ENCODE measurements at regions not wholly inside any gene's neighbourhood (a gene's known extent, or its start where the extent isn't known, plus 50 kb on each side); places are given as distances from the start of the nearest gene placed in this dataset.

GRCh38 chr12:77489331-77489970, 341.2 kb upstream of the NAV3 start:
- no peak for DNase-seq

GRCh38 chr12:77488041-77488620, 342.6 kb upstream of the NAV3 start:
- no peak for DNase-seq

DNA sequence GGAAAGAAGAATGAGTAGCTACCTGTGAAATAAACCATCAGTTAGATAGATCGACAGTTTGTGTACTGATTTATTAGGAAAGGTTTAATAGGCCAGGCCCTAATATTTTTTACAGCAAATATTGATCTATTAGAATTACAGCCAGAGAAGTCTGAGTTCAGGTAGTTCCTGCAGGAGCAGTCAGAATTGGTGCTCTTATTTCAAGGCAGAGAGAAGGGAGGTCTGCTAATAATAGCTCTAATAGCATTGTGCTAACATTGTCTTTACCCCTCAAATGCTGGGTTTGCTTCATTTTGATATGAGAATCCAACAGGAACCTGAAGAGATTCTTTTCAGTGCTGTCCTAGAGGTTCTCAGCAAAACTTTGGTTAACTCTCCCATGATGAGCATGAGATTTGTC, 343.8 kb upstream of the NAV3 start:
- no peak for DNase-seq

DNA sequence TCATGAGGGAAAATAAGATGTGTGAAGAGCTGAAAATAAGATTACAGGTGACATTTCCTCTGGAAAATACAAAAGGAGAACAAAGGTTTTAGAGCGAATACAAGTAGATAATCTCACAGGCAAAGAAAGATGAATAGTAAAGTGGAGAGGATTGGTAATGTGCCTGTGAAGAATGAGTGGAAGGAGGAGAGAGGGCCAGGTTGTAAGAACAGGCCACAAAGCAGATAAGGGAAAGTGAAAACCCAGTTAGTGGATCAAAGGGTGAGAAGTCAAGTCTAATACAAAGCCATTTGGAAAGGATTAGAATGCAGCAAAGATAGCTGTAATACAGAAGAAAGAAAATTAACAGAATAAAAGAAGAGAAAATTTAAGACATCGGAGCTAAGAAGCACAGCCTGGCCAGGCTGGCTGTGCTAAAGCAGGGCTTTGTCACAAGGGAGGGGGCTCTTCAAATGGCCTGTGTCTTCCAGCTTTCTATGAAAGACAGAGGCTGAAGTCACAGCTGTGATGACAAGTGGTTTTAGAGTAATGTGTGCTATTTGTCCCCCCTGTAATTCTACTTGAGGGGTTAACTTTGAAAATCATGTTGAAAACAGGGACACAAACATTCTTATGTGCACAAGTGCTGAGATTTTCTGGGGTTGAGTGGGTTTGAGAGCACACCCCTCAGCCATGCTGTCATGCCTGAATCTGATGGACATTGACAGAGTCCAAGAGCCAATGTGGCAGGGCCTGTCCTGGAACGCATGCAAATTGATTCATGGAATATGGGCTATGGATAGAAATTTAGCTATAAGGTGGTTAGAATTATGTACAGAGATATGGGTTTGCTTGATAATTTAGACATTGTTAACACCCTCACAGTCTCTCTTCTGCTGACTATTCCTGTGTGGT, 344.5 kb upstream of the NAV3 start:
- no peak for DNase-seq

GRCh38 chr12:77481687-77482086, 349.0 kb upstream of the NAV3 start:
- DNase-seq: no peak

- DNase-seq: no peak
Measured at GRCh38 chr12:77477907-77478533, 352.7 kb upstream of the NAV3 start.

DNA sequence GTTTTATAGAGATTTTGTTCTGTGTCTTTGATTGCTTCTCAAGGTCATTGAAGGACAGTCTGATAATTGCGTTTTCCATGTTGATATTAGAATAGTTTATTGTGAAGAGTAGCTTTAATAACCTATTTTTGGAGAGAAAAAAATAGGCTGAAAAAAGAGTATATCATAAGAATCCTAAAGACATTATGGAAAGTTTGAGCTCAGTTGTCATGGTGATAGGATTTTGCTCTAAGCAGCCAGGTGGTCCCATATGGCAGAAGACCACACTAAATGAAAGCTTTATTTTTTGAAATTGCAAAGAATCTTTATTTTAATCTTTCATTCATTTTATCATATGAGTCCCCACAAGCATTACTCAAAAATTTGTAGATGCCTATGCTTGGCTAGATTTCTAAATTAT, 358.9 kb upstream of the NAV3 start:
- no peak for DNase-seq

- DNase-seq: no peak
Measured at GRCh38 chr12:77469578-77470333, 360.9 kb upstream of the NAV3 start.

DNA sequence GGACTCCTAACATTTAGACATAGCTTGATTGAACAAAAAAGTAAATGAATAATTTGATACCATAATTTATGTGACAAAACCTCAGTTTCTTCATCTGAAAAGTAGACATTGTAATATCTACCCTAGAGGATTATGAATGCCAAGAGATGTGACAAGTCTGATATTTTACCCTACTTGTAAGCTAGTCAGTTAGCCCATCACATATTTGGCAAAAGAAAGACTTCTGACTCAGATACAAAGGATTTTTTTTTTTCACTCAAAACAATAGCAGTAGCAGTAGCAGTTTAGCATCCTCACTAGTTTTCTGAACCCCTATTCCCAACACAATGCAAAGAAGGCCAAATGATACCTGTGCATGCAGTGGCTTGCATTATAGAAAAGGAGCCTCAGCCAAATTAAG, 377.3 kb upstream of the E2F7 start:
- no peak for DNase-seq

GRCh38 chr12:77439749-77440148, 374.4 kb upstream of the E2F7 start:
- no peak for DNase-seq

DNA sequence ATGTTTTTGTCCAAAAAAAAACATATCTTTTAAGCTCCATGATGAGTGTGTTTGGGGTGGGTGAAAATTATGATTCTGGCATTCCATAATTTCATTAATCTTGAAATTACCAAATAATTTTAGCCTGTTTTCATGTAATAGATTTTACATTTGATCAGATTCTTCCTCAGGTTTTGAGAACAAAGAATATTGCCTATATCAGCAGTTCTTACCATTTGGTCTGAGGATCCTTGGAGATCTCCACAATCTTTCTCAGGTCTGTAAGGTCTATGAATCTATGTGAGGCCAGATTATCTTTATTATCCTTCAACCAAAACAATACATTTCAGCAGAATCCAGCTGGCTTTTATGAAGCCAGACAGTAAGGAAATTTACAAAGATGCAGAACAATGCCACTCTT, 373.3 kb upstream of the E2F7 start:
- DNase-seq: no peak

GRCh38 chr12:77437206-77437605, 371.8 kb upstream of the E2F7 start:
- DNase-seq: no peak

- no peak for DNase-seq
Measured at GRCh38 chr12:77435446-77436091, 370.2 kb upstream of the E2F7 start.

GRCh38 chr12:77433799-77434198, 368.4 kb upstream of the E2F7 start:
- DNase-seq: no peak

DNA sequence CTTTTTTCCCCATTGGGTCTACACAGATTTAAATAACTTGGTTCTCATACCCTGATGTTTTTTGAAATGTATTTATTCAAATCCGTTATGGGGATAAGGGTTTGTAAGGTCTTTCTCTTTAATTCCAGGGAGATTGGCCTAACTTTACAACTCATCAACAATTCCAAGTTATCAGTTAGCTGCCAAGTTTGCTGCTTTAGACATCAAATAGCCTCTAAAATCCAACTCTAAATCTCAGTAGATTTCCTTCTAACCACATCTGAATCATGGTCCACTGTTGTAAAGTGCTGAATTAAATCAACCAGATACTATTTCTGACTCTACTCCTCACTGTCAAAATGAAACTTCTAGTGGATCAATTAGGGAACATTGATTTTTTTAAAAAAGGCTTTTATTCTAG, 364.1 kb upstream of the E2F7 start:
- no peak for DNase-seq

DNA sequence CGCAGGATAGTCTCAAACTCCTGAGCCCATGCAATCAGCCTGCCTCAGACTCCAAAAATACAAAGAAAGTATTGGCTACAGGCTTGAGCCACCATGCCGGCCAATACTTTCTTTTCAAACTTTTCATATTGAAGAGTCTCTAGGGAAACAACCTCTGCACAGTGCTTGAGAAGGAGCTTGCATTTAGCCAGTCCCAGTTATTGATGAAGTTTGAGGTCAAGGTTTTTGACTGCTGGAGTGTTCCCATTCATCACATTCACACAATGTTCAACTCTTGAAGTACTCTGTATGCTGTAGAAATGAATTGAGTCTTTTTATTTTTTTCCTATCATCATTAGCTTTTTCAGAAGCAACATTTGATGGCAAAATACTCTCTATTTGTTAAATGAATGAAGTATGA, 355.8 kb upstream of the E2F7 start:
- DNase-seq: no peak

GRCh38 chr12:77409551-77409950, 344.2 kb upstream of the E2F7 start:
- DNase-seq: no peak

DNA sequence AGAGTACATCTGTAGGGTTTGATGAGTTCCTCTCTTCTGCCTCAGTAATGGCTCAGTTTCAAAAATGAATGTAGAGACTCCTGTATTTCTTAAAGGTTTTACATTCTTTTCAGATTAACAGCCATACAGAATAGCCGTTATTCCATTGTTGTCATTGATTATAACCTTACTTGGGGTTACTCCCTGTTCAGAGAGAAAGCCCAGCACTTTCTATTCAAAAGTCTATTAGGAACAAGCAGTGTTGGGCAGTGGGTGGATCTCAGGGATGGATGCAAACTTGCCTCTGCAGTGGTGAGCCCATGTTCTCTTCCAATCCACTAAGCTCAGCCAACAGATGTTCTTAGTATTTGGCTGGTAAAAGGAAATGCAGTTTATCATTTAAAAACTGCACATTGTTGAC, 342.6 kb upstream of the E2F7 start:
- DNase-seq: no peak

DNA sequence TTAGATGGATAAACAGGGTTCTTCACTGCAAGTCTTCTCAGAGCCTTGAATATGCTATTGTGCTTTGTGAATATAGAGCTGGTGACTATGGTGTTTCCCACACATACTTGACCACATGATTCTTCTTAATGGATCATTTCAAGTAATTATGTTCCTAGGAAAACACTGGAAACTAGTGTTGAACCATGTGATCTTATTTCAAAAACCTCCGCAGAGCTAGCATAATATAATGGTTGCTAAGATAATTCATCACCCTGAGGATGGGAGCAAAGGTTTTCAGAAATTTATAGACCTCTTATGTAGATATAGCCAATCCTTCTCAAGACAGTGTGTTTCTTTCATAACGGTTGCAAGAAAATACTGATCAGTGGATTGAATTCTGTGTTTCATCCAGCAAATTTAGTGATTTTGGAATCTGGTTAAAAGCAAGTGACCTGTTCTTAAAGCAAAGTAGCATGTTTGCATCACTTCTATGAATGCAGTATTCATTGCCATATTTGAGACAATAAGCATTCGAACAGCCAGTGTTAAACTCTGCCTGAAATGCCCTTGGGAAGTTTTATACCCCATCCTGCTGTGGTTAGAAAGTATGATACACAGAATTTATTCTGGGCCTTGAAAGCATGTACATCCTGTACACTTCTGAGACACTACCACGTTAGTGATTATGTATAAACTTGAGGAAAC, 341.0 kb upstream of the E2F7 start:
- no peak for DNase-seq

GRCh38 chr12:77402716-77403115, 337.3 kb upstream of the E2F7 start:
- no peak for DNase-seq

- no peak for DNase-seq
Measured at GRCh38 chr12:77401770-77402081, 336.4 kb upstream of the E2F7 start.
